ENCODE measurements at regions not wholly inside any gene's neighbourhood (a gene's known extent, or its start where the extent isn't known, plus 50 kb on each side); places are given as distances from the start of the nearest gene placed in this dataset.

DNA sequence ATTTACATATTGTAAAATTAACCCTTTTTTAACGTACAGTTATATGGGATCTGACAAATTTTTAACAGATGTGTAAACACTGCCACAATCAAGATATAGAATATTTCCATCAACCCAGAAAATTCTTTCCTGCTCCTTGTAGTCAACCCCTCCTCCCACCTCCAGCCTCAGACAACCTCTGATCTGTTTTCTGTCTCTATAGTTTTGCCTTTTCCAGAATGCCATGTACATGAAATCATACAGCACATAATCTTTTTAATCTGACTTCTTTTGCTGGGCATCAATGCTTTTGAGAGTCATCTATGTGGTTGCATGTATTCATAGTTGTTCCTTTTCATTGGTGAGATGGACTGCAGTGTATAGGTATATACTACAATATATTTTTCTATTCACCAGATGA is 153.0 kb downstream of the SMAD6 start:
- Histone ChIP-seq H2AFZ (no peak overlapping the region), H3K4me2 (no peak overlapping the region), H3F3A (replicated peaks; ENCODE audit: low read depth) (no peaks in the 10 kb centered on the region), H3K27me3 (ENCODE audit: insufficient read depth) (peaks cover 7% of the 10 kb centered on the region; the same call in 1 of the 2 replicates), H3K4me3 (no peak overlapping the region), H3K4me1 (ENCODE audit: insufficient read depth) (no peaks in the 10 kb centered on the region; the same call in 1 of the 2 replicates), H3K9me2 (ENCODE audit: insufficient read depth) (no peaks in the 10 kb centered on the region), H3K79me2 (replicated peaks; ENCODE audit: insufficient read depth) (no peaks in the 10 kb centered on the region), H4K20me1 (replicated peaks; ENCODE audit: insufficient read depth) (no peaks in the 10 kb centered on the region; the same call in 1 of the 2 replicates), H3K36me3 (ENCODE audit: insufficient read depth) (no peaks in the 10 kb centered on the region), H3K27ac (ENCODE audit: low read depth) (no peak overlapping the region)
- Mint-ChIP-seq H3K4me3 (no peak overlapping the region; the same call in 2 of the 3 replicates), H3K27ac (no peak overlapping the region), H3K27me3 (ENCODE audit: insufficient read depth, low read depth, poor library complexity) (peaks cover 19% of the 10 kb centered on the region), H3K9me3 (no peaks in the 10 kb centered on the region; the same call in 2 of the 3 replicates), H3K36me3 (ENCODE audit: low read depth) (no peaks in the 10 kb centered on the region), H3K4me1 (peaks cover 25% of the 10 kb centered on the region)
- no peak for DNase-seq (ENCODE audit: low spot score)
- TF ChIP-seq, protein P1, sequence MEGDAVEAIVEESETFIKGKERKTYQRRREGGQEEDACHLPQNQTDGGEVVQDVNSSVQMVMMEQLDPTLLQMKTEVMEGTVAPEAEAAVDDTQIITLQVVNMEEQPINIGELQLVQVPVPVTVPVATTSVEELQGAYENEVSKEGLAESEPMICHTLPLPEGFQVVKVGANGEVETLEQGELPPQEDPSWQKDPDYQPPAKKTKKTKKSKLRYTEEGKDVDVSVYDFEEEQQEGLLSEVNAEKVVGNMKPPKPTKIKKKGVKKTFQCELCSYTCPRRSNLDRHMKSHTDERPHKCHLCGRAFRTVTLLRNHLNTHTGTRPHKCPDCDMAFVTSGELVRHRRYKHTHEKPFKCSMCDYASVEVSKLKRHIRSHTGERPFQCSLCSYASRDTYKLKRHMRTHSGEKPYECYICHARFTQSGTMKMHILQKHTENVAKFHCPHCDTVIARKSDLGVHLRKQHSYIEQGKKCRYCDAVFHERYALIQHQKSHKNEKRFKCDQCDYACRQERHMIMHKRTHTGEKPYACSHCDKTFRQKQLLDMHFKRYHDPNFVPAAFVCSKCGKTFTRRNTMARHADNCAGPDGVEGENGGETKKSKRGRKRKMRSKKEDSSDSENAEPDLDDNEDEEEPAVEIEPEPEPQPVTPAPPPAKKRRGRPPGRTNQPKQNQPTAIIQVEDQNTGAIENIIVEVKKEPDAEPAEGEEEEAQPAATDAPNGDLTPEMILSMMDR (conservative IDR thresholded peaks at IDR 0.05; ENCODE audit: low read depth in 2 of 2) = no peak
- no peak for TF ChIP-seq JUNB (IDR thresholded peaks at IDR 0.05; ENCODE audit: unreplicated experiment)
- TF ChIP-seq ZNF331 (CRISPR knock-in tag; IDR thresholded peaks at IDR 0.05; ENCODE audit: low read depth) = no peak
- TF ChIP-seq EZH2 (IDR thresholded peaks at IDR 0.05; ENCODE audit: low read depth, unreplicated experiment) = no peak
- no peak for ATAC-seq

DNA sequence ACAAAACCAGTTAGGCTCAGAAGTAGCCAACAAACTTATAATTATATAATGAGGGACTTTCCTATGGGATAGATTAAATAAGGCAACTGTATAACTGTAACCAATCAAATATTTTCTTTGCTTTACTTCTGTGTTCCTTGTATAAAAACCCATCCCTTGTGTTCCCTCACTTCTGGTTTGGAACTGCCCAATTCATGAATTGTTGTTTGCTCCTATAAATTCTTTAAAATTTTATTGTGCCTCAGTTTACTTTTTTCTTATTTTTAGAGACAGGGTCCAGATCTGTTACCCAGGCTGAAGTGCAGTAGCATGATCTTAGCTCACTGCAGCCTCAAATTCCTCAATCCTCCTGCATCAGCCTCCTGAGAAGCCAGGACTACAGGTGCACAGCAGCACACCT is 155.7 kb downstream of the SMAD6 start:
- H3K9me2 ChIP-seq (ENCODE audit: insufficient read depth) = no peaks in the 10 kb centered on the region
- H3K4me2 ChIP-seq = no peak overlapping the region
- H3F3A ChIP-seq (replicated peaks; ENCODE audit: low read depth) = no peaks in the 10 kb centered on the region
- H3K4me1 Mint-ChIP-seq = peaks cover 20% of the 10 kb centered on the region; the same call in 2 of the 3 replicates
- no peak overlapping the region for H2AFZ ChIP-seq
- no peak overlapping the region for H3K27ac Mint-ChIP-seq
- peaks cover 11% of the 10 kb centered on the region for H3K27me3 Mint-ChIP-seq (ENCODE audit: insufficient read depth, low read depth, poor library complexity)
- H3K27ac ChIP-seq (ENCODE audit: low read depth) = no peak overlapping the region
- no peak overlapping the region for H3K4me3 ChIP-seq
- H3K79me2 ChIP-seq (replicated peaks; ENCODE audit: insufficient read depth) = no peaks in the 10 kb centered on the region
- no peaks in the 10 kb centered on the region for H3K36me3 Mint-ChIP-seq (ENCODE audit: low read depth)
- no peaks in the 10 kb centered on the region for H3K4me1 ChIP-seq (ENCODE audit: insufficient read depth)
- DNase-seq (ENCODE audit: low spot score) (no peak), ATAC-seq (no peak)
- H4K20me1 ChIP-seq (replicated peaks; ENCODE audit: insufficient read depth) = no peaks in the 10 kb centered on the region; the same call in 1 of the 2 replicates
- no peak overlapping the region for H3K4me3 Mint-ChIP-seq
- H3K9me3 Mint-ChIP-seq = no peaks in the 10 kb centered on the region; the same call in 2 of the 3 replicates
- H3K27me3 ChIP-seq (ENCODE audit: insufficient read depth) = no peaks in the 10 kb centered on the region
- no peaks in the 10 kb centered on the region for H3K36me3 ChIP-seq (ENCODE audit: insufficient read depth)
- TF ChIP-seq NANOG (IDR thresholded peaks at IDR 0.05; ENCODE audit: borderline replicate concordance) (no peak), EZH2phosphoT487 (IDR thresholded peaks at IDR 0.05; ENCODE audit: unreplicated experiment) (no peak), JUNB (IDR thresholded peaks at IDR 0.05; ENCODE audit: unreplicated experiment) (no peak), CREB1 (CRISPR knock-in tag; IDR thresholded peaks at IDR 0.05; ENCODE audit: low read depth) (no peak), EZH2 (IDR thresholded peaks at IDR 0.05; ENCODE audit: low read depth, unreplicated experiment) (no peak), POLR2AphosphoS5 (IDR thresholded peaks at IDR 0.05; ENCODE audit: low read depth) (no peak), STAT1 (IDR thresholded peaks at IDR 0.05; ENCODE audit: unreplicated experiment) (no peak)
- TF ChIP-seq, protein P1 (conservative IDR thresholded peaks at IDR 0.05; ENCODE audit: low read depth in 2 of 2) = no peak
- TF ChIP-seq, protein P2, sequence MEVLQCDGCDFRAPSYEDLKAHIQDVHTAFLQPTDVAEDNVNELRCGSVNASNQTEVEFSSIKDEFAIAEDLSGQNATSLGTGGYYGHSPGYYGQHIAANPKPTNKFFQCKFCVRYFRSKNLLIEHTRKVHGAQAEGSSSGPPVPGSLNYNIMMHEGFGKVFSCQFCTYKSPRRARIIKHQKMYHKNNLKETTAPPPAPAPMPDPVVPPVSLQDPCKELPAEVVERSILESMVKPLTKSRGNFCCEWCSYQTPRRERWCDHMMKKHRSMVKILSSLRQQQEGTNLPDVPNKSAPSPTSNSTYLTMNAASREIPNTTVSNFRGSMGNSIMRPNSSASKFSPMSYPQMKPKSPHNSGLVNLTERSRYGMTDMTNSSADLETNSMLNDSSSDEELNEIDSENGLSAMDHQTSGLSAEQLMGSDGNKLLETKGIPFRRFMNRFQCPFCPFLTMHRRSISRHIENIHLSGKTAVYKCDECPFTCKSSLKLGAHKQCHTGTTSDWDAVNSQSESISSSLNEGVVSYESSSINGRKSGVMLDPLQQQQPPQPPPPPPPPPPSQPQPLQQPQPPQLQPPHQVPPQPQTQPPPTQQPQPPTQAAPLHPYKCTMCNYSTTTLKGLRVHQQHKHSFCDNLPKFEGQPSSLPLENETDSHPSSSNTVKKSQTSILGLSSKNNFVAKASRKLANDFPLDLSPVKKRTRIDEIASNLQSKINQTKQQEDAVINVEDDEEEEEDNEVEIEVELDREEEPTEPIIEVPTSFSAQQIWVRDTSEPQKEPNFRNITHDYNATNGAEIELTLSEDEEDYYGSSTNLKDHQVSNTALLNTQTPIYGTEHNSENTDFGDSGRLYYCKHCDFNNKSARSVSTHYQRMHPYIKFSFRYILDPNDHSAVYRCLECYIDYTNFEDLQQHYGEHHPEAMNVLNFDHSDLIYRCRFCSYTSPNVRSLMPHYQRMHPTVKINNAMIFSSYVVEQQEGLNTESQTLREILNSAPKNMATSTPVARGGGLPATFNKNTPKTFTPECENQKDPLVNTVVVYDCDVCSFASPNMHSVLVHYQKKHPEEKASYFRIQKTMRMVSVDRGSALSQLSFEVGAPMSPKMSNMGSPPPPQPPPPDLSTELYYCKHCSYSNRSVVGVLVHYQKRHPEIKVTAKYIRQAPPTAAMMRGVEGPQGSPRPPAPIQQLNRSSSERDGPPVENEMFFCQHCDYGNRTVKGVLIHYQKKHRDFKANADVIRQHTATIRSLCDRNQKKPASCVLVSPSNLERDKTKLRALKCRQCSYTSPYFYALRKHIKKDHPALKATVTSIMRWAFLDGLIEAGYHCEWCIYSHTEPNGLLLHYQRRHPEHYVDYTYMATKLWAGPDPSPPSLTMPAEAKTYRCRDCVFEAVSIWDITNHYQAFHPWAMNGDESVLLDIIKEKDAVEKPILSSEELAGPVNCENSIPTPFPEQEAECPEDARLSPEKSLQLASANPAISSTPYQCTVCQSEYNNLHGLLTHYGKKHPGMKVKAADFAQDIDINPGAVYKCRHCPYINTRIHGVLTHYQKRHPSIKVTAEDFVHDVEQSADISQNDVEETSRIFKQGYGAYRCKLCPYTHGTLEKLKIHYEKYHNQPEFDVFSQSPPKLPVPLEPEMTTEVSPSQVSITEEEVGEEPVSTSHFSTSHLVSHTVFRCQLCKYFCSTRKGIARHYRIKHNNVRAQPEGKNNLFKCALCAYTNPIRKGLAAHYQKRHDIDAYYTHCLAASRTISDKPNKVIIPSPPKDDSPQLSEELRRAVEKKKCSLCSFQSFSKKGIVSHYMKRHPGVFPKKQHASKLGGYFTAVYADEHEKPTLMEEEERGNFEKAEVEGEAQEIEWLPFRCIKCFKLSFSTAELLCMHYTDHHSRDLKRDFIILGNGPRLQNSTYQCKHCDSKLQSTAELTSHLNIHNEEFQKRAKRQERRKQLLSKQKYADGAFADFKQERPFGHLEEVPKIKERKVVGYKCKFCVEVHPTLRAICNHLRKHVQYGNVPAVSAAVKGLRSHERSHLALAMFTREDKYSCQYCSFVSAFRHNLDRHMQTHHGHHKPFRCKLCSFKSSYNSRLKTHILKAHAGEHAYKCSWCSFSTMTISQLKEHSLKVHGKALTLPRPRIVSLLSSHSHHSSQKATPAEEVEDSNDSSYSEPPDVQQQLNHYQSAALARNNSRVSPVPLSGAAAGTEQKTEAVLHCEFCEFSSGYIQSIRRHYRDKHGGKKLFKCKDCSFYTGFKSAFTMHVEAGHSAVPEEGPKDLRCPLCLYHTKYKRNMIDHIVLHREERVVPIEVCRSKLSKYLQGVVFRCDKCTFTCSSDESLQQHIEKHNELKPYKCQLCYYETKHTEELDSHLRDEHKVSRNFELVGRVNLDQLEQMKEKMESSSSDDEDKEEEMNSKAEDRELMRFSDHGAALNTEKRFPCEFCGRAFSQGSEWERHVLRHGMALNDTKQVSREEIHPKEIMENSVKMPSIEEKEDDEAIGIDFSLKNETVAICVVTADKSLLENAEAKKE (CRISPR knock-in tag; IDR thresholded peaks at IDR 0.05) = no peak
- TF ChIP-seq, protein P3, sequence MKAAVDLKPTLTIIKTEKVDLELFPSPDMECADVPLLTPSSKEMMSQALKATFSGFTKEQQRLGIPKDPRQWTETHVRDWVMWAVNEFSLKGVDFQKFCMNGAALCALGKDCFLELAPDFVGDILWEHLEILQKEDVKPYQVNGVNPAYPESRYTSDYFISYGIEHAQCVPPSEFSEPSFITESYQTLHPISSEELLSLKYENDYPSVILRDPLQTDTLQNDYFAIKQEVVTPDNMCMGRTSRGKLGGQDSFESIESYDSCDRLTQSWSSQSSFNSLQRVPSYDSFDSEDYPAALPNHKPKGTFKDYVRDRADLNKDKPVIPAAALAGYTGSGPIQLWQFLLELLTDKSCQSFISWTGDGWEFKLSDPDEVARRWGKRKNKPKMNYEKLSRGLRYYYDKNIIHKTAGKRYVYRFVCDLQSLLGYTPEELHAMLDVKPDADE (IDR thresholded peaks at IDR 0.05) = no peak

Data from GM23338 (cell line).